GM10266 (cell line): ENCODE measurements at regions not wholly inside any gene's neighbourhood (a gene's known extent, or its start where the extent isn't known, plus 50 kb on each side); places are given as distances from the start of the nearest gene placed in this dataset.

ENCODE experiments used
- DNase-seq: peaks from one replicate; pipeline ENCODE4 v3.0.0; 2012; ENCODE audit errors: extremely low spot score
- CTCF ChIP-seq: IDR thresholded peaks from 2 replicates; pipeline ENCODE4 v1.5.1; 2012; ENCODE audit warnings: mild to moderate bottlenecking, low read depth; ENCODE audit not compliant: control insufficient read depth, insufficient read depth; ENCODE audit errors: missing control alignments

DNA sequence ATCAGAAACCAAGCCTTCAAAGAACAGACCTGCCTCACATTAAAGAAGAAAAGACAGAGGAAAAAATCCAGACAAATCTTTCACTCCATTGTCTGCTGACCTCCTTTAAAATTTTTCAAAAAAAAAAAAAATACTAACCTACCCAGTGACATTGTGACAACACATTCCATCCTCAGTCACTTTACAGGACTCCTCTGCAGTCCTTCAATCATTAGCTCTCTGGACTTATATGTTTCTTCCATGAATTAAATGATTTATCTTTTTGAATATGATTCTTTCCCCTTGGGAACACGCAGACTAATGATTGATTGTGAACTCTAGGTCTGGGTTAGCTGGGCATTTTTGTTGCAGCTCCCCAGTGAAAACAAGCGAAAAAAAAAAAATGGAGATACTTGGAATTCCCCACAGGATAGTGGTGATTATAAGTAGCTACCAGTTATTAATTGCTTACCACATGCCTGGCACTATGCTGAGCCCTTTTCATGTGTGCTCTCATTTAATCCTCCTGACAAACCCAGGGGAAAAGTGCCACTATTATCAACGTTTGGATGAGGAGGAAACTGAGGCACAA lies 261.3 kb upstream of the NCKAP5 start:
- TF ChIP-seq CTCF, result no peak
- DNase-seq, result no peak

DNA sequence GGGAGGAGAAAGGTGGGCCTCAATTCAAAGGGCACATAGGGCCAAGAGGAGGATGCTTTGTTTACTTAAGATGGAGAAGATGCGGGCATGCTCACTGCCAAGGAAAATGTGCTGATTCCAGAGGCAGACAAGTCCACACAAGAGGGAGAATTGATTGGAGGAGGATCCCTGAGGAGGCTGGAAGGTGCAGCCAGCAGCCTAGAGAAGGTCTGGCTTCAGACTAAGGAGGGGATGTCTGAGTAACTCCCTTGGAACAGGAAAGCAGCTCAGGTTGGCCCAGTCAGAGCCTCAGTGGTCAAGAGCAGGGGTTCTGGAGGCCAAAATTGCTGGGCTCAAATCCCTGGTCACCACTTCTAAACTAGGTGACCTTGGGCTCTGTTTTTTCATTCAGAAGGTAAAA lies 265.5 kb upstream of the NCKAP5 start:
- no peak for TF ChIP-seq CTCF
- no peak for DNase-seq

DNA sequence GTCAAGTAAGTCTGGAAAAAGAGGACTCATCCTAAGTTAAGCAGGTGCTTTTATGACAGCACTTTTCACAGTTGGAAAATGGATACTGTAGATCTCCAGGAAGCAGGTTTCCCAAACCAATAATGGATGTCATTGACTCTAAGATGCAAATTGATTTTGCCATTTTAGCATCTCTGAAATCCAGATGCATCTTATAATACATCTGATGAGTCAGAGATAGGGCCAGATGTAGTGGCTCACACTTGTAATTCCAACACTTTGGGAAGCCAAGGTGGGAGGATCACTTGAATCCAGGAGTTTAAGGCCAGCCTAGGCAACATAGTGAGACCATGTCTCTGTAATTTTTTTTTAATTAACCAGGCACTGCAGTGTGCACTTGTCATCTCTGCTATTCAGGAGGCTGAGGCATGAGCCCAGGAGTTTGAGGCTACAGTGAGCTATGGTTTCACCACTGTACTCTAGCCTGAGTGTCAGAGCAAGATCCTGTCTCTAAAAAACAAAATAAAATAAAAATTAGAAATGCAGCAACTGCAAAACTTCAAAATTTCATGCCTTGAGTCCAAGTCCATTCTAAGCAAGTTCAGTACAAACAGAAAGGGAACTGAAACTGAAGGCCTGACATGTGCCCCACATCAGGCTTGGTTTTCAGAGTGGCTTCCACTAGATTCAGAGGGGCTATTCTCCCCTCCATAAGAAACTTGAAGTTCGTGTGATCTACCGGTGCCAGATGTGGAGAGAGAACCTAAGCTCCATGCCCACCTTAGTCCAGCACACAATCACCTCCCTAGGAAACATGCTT lies 267.8 kb upstream of the NCKAP5 start:
- no peak for TF ChIP-seq CTCF
- DNase-seq, result no peak

GRCh38 chr2:133836691-133837345 lies 268.6 kb upstream of the NCKAP5 start:
- no peak for TF ChIP-seq CTCF
- no peak for DNase-seq

DNA sequence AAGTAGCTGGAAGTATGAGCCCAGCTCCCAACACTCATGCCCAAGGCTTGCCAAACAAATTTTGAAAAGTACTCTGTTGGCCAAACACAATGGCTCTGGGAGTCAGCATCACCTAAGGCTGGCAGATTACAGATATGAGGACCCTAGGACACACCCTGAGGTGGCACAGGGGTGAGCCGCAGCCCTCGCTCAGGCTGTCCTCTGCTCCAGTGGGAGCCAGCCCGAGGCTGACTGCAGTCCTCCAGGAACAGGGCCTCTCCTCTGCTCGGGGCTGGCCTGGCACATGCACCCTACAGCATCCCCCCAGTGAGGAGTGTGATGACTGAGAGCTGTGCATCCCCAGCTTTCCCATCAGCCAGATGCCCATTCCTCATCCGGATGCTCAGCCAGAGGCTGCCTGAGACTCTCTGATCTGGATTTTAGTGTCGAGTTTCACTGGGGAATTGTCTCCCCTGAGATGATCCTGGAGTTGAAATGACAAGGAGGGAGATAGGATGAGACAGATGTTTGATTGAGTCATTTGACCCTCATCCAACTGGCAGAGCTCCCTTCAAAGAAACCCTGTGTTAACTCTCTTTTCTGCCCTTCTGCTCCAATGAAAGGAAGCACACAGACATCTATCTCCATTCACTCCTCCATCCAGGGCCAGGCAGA lies 269.3 kb upstream of the NCKAP5 start:
- TF ChIP-seq CTCF, result no peak
- no peak for DNase-seq

DNA sequence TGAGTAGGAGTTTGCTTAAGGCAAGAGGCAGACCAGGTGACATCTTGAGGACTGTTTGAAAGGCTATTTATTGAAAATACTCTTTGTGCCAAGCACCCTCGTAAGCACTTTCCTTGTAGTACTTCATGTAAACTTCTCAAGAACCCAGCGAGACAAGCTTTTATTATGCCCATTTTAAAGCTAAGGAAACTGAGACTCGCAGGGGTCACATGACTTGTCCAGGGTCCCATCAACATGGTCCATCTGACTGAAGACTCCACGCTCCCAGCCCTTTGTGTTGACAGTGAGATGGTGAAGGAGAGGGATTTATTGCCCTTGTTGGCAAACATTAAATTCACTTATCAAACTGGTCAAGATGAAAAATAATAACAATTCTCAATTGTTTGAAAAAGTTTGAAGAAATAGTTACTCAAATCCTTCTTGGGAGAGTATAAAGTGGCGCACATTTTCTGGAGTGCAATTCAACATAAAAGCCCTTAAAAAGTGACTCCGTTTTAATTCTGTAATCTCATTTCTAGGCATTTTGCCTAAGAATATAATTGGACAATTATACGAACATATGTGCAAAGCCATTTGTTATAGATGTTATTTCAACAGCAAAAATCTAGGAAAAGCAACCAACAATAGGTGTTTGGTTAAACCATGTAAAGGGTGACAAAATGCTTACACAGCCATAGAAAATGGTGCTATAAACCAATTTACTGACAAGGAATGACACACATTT lies 270.5 kb upstream of the NCKAP5 start:
- DNase-seq, result no peak
- no peak for TF ChIP-seq CTCF

- no peak for DNase-seq
- no peak for TF ChIP-seq CTCF
Measured at GRCh38 chr2:133839677-133840076, 271.4 kb upstream of the NCKAP5 start.
